Lower leg skin (tissue), 4 donors: ENCODE measurements at regions not wholly inside any gene's neighbourhood (a gene's known extent, or its start where the extent isn't known, plus 50 kb on each side); places are given as distances from the start of the nearest gene placed in this dataset.

Experiments used
- DNase-seq, 2 donors: peaks; one replicate each; pipeline ENCODE4 v3.0.0-alpha.2; 2019; ENCODE audit warnings: low spot score in 2 of 2
- H3K4me3 ChIP-seq: fragments of 200-600 bp; sonication (generic); 2 replicates; pipeline ENCODE4 v1.5.1; 2017; ENCODE audit warnings: mild to moderate bottlenecking, low read depth; ENCODE audit not compliant: poor library complexity, severe bottlenecking
- CTCF ChIP-seq, 3 donors: fragments of 450-650 bp; IDR thresholded peaks; one replicate each; pipeline ENCODE4 v1.5.1; 2016; ENCODE audit warnings: antibody characterized with exemption in 3 of 3, mild to moderate bottlenecking in 3 of 3, moderate library complexity in 2 of 3
- POLR2A ChIP-seq, 2 donors: fragments of 450-650 bp; IDR thresholded peaks; one replicate each; pipeline ENCODE4 v1.6.1; 2016 to 2017; ENCODE audit warnings: antibody characterized with exemption in 2 of 2, mild to moderate bottlenecking in 1 of 2, moderate library complexity in 1 of 2
- WGBS, 2 donors: methylation state at CpG; one replicate each; pipeline ENCODE4 v1.1.5; 2018; 5-methylcytosine and 5-hydroxymethylcytosine counted together
- intact Hi-C: fragments of 100-400 bp; cut with DNase I; formaldehyde crosslinking; loops from one replicate; pipeline ENCODE4 v1.15.0; 2023; ENCODE audit warnings: low total_unique reads

- intact Hi-C loops = no loop called here
Observed at GRCh38 chr13:74476365-74476764, 342.2 kb upstream of the KLF12 start.

GRCh38 chr13:74466864-74467263 is 332.7 kb upstream of the KLF12 start:
- intact Hi-C loops = no loop called here

More at GRCh38 chr13:74476365-74476764, 342.2 kb upstream of the KLF12 start:
- no peak for TF ChIP-seq CTCF (IDR thresholded peaks at IDR 0.05)
- TF ChIP-seq POLR2A (IDR thresholded peaks at IDR 0.05) = no peak
- H3K4me3 ChIP-seq = no peak overlapping the region
- DNase-seq = no peak
- 84 to 85% methylated on average over 1 of the region's 1 CpG for WGBS, 2 donors

GRCh38 chr13:74466020-74466419 is 331.8 kb upstream of the KLF12 start:
- WGBS, 2 donors = 56 to 60% methylated on average over 2 of the region's 2 CpGs
- DNase-seq = no peak
- intact Hi-C loops = no loop called here
- no peak overlapping the region for H3K4me3 ChIP-seq
- TF ChIP-seq CTCF (IDR thresholded peaks at IDR 0.05) (no peak), POLR2A (IDR thresholded peaks at IDR 0.05) (no peak)

More at GRCh38 chr13:74466864-74467263, 332.7 kb upstream of the KLF12 start:
- TF ChIP-seq CTCF (IDR thresholded peaks at IDR 0.05) (no peak), POLR2A (IDR thresholded peaks at IDR 0.05) (no peak)
- H3K4me3 ChIP-seq = no peak overlapping the region
- no peak for DNase-seq

GRCh38 chr13:74465271-74465670 is 331.1 kb upstream of the KLF12 start:
- DNase-seq = no peak
- TF ChIP-seq POLR2A (IDR thresholded peaks at IDR 0.05) = no peak
- no peak for TF ChIP-seq CTCF (IDR thresholded peaks at IDR 0.05)
- WGBS, 2 donors = 81 to 87% methylated on average over 2 of the region's 2 CpGs
- H3K4me3 ChIP-seq = no peak overlapping the region
- intact Hi-C loops = no loop called here

GRCh38 chr13:74464670-74465069 is 330.5 kb upstream of the KLF12 start:
- TF ChIP-seq POLR2A (IDR thresholded peaks at IDR 0.05) (no peak), CTCF (IDR thresholded peaks at IDR 0.05) (no peak)
- intact Hi-C loops = no loop called here
- DNase-seq = no peak
- WGBS, 2 donors = 17 to 29% methylated on average over 3 of the region's 3 CpGs
- H3K4me3 ChIP-seq = no peak overlapping the region

GRCh38 chr13:74461011-74461410 is 326.8 kb upstream of the KLF12 start:
- no peak for DNase-seq
- H3K4me3 ChIP-seq = no peak overlapping the region
- 72 to 73% methylated on average over 2 of the region's 2 CpGs for WGBS, 2 donors
- TF ChIP-seq POLR2A (IDR thresholded peaks at IDR 0.05) = no peak
- no peak for TF ChIP-seq CTCF (IDR thresholded peaks at IDR 0.05)
- intact Hi-C loops = no loop called here
